Fibroblast of skin of back (primary cell): ENCODE measurements at regions not wholly inside any gene's neighbourhood (a gene's known extent, or its start where the extent isn't known, plus 50 kb on each side); places are given as distances from the start of the nearest gene placed in this dataset.

ENCODE experiments used
- DNase-seq: peaks from one replicate; pipeline ENCODE4 v3.0.0-alpha.2; 2013

DNA sequence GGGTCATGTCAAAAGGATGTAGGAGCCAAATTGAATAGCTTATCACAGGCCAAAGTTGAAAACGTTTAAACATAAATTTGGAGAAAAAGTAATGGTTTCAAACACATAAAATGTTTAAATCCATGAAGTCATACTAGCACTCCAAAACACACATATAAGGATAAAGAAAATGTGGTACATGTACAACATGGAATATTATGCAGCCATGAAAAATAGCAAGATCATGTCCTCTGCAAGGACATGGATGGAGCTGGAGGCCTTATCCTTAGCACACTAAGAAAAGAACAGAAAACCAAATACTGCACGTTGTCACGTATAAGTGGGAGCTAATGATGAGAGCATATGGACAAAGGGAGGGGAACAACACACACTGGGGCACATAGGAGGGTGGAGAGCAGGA lies 911.7 kb upstream of the PCDH20 start:
- DNase-seq, result no peak

GRCh38 chr13:62324842-62325241 lies 909.2 kb upstream of the PCDH20 start:
- DNase-seq, result no peak

- no peak for DNase-seq
Measured at GRCh38 chr13:62321895-62322294, 906.2 kb upstream of the PCDH20 start.

- DNase-seq, result no peak
Measured at GRCh38 chr13:62321139-62321538, 905.5 kb upstream of the PCDH20 start.

DNA sequence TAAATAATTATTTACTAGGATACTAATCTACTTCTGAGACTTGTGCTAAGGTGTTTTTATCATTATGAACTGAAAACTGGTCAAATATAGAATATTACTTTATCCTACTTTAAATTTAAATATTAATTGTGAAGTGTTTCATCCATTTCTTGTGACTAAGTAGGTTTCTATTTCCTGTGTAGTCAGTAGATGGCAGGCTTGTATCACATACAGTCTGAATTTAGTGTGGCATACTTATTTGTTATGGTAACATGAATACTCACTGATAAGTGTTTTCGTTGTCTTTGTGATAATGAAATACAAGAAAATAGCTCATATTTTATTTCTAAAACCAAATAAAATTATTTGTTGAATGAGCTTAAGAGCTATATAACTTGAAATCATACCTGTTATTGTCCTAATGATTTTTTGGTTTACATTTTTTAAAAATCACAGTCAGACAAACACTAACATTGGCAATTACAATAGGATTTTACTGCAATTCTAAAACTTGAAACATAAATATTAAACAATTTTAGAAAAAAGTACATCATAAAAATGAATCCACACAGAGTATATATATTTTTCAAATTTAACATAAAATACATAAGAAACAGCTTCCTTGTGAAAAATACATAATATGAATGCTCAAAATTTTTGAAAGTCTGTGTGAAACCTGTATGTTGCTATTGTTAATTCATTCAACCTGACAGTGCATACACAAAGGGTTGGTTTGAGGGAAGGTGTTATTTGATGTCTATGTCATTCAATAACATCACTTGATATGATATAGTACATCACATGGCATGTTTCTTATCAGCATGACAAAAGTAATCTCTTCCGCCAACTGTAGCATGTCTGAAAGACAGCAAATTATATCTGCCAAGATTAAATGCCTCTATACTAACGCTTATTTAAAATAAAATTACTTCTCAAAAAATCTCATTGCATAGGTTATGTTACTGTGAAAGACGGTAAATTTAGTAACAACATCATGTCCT lies 904.8 kb upstream of the PCDH20 start:
- peak; percentile 48 for DNase-seq

DNA sequence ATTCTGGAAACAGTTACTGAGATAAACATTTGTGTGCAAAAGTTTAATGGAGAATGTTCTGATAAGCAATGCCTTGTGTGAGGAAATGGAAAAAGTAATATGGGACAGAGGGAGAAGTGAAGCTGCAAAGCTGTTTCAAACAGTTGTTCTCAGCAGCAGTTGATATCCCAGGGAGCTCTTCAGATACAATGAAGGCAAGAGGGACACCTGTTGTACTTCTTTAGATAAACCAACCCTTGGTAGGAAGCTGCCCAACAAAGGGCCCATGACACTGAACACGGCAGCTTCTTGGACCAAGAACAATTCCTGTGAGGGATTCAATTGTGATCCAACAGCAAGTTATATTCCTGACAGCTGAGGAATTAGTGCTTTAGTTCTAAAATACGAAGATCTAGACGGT lies 894.3 kb upstream of the PCDH20 start:
- no peak for DNase-seq

DNA sequence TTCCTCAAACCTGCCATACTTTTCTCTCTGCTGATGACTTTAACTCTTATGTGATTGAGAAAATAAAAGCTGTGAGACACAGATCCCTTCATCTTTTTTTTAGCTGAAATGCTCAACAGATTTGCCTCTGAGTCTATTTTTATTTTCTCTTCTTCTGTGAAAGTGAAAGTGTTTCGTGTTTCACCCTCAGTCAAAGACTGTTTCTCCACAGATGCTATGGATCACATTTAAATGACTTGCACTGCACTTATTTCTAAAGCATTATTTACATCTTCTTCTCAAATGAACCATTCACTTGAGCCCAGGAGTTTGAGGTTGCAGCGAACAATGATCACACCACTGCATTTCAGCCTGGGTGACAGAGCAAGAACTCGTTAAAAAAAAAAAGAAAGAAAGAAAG lies 890.1 kb upstream of the PCDH20 start:
- DNase-seq, result no peak

- DNase-seq, result no peak
Measured at GRCh38 chr13:62302341-62302740, 886.7 kb upstream of the PCDH20 start.

- no peak for DNase-seq
Measured at GRCh38 chr13:62299988-62300387, 884.3 kb upstream of the PCDH20 start.

DNA sequence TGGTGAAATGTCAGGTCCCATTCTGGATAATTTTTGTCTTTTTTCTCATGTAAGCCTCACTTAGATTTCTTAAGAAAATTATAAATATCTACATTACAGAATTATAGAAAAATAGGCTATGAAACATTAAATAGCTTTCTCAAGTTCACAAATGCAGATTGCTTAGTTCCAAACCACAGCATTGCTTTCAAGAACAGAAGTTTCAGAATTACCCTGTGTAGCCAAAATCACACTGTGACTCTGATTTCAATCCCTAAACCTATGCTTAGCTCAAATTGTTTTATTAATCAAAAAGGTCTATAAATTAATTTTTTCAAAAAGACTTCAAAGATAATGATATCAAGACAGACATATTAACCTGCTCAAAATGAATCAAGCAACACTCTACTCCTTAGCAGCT lies 881.2 kb upstream of the PCDH20 start:
- no peak for DNase-seq

GRCh38 chr13:62294244-62294643 lies 878.6 kb upstream of the PCDH20 start:
- DNase-seq, result peak; percentile 58

DNA sequence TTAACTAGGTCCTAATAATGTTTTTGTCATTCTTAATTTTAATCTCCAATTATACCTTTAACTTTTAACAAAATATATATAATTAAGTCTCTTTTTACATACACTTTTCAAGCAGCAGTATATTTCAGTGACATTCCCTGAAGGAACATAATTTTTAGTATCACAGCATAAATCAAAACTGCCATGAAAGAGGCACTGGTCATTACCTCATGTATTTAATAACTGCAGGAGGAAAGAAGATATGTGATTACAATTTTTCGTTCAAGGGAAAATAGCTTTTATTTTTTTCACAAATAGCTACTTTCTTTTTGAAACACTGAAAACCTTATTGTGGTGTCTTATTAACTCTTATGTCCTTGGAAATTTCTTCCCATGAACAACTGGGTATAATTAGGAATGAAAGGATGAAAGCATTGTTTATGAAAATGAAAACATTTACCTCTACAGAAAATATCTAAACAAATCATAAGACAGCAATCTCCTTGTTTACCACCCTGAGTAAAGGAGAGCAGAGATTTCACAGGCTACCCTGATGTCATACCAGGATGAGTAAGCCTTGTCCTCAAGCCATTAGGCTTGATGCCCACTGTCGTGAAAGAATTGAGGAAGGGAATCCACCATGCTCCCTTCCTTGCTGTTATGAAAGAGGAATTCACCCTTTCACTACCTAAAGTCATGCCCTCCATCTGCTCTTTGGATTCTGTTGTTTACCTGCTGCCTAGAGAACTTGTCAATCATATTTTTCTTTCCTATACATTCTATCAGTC lies 877.2 kb upstream of the PCDH20 start:
- DNase-seq, result peak; percentile 7

- no peak for DNase-seq
Measured at GRCh38 chr13:62290542-62290941, 874.9 kb upstream of the PCDH20 start.

DNA sequence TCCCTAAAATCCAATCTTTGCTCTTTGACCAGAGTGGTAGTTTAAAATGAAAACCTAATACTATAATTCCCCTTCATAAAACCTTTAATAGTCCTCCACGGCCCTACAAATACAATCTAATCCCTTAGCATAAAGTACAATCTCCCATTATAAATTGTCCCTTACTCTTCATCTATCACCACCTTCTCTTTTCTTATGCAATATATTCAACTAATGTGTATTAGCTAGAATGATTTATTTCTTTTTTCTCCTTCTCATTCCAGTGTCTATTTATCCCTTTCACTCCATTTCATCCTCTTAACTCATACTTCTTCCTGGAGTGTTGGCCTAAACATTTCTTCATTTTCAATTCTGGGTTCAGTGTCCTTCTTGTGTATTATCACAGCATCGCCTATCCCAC lies 872.1 kb upstream of the PCDH20 start:
- no peak for DNase-seq

- DNase-seq, result no peak
Measured at GRCh38 chr13:62280590-62280989, 864.9 kb upstream of the PCDH20 start.

DNA sequence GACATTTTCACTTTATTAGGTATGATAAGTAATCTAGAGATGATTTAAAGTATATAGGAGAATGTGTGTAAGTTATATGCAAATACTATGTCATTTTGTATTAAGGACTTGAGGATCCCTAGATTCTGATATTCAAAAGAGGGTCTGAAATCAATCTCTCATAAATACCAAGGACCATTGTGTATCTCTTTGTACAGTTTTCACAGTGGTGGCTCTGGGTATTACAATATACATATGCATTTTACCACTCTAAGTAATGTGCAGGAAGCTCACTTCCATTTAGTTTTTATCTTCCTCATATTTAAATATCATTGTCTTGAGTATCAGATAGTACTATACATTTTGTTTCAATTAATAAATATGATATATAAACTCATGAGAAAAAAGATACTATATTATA lies 862.6 kb upstream of the PCDH20 start:
- no peak for DNase-seq

GRCh38 chr13:62251734-62252133 lies 836.1 kb upstream of the PCDH20 start:
- DNase-seq, result no peak

- peak; percentile 1 for DNase-seq
Measured at GRCh38 chr13:62250501-62251201, 835.0 kb upstream of the PCDH20 start.

- DNase-seq, result no peak
Measured at GRCh38 chr13:62246581-62246980, 830.9 kb upstream of the PCDH20 start.

DNA sequence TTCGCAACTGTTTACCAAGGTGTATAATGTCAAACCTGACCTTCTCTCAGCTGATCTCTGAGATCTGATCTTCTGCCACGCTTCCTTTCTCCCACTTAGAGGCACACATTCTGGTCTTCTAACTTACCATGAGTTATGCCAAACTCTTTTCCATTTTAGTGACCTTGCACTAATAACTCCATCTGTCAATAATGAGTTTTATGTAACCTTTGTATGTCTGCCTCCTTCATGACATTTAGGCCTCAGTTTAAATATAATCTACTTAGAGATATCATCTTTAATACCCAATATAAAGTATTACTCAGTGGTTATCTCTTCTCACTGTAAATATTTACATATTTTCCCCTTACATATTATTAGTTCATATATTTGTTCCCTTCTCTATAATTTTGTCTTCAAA lies 827.5 kb upstream of the PCDH20 start:
- no peak for DNase-seq

DNA sequence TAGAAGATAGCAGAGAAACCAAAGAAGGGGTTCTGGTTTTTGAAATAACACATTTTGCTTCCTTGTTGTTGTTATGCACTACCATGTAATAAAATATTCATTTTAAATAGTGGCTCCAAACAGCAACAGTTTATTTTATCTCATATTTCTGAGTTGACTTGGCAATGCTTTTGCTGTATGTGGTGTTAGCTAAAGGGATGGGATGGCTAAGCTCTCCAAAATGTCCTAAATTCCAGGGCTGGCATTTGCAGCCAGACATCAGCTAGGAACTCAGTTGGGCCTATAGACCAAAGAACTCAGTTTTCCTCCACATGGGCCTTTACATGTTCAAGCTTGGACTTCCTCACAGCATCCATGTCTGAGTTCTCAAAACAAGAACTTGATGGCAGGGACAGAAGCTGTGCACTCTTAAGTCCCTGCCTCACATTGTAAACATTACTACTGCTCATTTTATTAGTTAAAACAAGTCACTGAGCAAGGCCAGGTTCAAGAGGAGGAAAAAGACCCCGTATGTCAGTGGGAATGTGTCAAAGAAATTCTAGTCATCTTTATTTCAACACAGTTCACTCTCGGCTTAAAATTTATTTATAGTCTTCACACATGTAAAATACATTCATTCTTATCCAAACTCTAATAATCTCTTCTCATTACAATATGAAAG lies 819.3 kb upstream of the PCDH20 start:
- DNase-seq, result no peak

DNA sequence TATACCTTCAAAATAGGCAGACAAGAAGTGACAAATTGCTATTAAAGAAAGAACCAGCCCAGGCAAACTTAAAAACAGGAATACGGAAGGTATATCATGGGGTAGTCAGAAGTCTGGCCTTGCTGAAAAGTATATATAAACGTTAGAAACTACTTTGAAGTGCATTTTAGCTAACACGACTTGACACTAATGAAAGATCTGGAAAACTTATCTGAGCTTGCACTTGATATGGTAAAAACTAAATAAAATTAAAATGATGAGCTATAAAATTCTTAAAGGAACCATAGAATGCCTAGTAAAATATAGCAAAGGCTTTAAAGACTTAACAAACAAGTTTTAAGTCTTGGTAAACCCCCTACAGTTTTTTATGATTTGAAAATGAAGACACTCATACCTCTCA lies 795.3 kb upstream of the PCDH20 start:
- no peak for DNase-seq

- no peak for DNase-seq
Measured at GRCh38 chr13:62209529-62209928, 793.9 kb upstream of the PCDH20 start.
